ENCODE measurements at regions not wholly inside any gene's neighbourhood (a gene's known extent, or its start where the extent isn't known, plus 50 kb on each side); places are given as distances from the start of the nearest gene placed in this dataset.

- no peak for DNase-seq (ENCODE audit: low spot score)
- TF ChIP-seq, protein P1, sequence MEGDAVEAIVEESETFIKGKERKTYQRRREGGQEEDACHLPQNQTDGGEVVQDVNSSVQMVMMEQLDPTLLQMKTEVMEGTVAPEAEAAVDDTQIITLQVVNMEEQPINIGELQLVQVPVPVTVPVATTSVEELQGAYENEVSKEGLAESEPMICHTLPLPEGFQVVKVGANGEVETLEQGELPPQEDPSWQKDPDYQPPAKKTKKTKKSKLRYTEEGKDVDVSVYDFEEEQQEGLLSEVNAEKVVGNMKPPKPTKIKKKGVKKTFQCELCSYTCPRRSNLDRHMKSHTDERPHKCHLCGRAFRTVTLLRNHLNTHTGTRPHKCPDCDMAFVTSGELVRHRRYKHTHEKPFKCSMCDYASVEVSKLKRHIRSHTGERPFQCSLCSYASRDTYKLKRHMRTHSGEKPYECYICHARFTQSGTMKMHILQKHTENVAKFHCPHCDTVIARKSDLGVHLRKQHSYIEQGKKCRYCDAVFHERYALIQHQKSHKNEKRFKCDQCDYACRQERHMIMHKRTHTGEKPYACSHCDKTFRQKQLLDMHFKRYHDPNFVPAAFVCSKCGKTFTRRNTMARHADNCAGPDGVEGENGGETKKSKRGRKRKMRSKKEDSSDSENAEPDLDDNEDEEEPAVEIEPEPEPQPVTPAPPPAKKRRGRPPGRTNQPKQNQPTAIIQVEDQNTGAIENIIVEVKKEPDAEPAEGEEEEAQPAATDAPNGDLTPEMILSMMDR (IDR thresholded peaks at IDR 0.05; ENCODE audit: extremely low read depth, missing control alignments): no peak
These were observed 778.4 kb upstream of the FRG1 start for GRCh38 chr4:189162073-189162789.

- no peak for DNase-seq (ENCODE audit: low spot score)
- TF ChIP-seq, protein P1 (IDR thresholded peaks at IDR 0.05; ENCODE audit: extremely low read depth, missing control alignments): no peak
These were observed 777.8 kb upstream of the FRG1 start for GRCh38 chr4:189162888-189163287.

DNA sequence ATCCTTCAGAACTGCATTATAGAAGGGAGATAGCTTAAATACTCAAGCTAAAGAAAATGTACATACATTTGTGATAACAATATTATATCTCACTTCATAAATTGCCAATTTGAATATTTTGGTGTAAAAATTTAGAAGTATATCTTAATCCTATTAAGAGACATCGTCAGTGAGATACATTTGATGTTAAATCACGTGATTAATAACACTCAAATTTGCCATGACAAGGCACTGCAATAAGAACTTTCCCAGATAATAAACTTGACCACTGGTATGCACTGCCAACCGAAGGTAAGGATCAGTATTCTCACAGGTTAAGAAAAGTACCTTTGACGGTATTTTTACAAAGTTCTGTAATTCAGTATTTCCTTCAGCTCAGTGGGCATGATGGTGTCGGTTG is 764.7 kb upstream of the FRG1 start:
- no peak for DNase-seq (ENCODE audit: low spot score)

GRCh38 chr4:189177130-189177529 is 763.5 kb upstream of the FRG1 start:
- TF ChIP-seq, protein P1 (IDR thresholded peaks at IDR 0.05; ENCODE audit: extremely low read depth, missing control alignments): no peak
- no peak for DNase-seq (ENCODE audit: low spot score)

More for the DNA sequence above, 764.7 kb upstream of the FRG1 start:
- TF ChIP-seq, protein P1 (IDR thresholded peaks at IDR 0.05; ENCODE audit: extremely low read depth, missing control alignments): no peak

GRCh38 chr4:189178125-189178746 is 762.4 kb upstream of the FRG1 start:
- TF ChIP-seq, protein P1 (IDR thresholded peaks at IDR 0.05; ENCODE audit: extremely low read depth, missing control alignments): no peak
- DNase-seq (ENCODE audit: low spot score): no peak

DNA sequence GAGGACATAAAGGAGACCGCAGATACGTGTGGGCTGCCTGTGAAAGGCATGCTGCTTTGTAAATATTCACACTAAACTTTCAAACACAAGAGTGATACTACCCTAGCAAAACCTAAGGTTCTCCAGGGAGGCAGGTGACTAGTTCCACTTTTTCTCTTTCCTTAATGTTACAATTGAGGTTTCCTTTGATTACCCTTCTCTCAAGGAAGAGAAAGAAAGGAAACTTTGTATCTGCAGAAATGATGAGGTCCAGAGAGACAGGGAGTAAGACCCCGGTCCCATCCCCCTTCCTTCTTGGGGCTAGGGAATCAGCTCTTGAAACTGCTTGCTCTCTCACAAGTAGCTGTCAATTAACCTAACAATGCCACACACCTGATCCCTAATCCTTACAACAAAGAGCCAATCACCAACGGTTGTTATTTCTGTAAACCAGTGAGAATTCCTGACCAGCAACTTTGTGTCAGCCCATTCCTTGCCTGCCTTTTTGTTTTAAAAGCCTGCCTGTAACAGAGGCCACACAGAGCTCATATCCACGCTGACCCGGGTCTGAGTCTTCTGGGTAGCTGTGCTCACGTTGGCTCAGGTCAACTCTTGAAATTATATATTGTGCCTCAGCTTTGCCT is 754.8 kb upstream of the FRG1 start:
- no peak for DNase-seq (ENCODE audit: low spot score)
- TF ChIP-seq, protein P1 (IDR thresholded peaks at IDR 0.05; ENCODE audit: extremely low read depth, missing control alignments): no peak

DNA sequence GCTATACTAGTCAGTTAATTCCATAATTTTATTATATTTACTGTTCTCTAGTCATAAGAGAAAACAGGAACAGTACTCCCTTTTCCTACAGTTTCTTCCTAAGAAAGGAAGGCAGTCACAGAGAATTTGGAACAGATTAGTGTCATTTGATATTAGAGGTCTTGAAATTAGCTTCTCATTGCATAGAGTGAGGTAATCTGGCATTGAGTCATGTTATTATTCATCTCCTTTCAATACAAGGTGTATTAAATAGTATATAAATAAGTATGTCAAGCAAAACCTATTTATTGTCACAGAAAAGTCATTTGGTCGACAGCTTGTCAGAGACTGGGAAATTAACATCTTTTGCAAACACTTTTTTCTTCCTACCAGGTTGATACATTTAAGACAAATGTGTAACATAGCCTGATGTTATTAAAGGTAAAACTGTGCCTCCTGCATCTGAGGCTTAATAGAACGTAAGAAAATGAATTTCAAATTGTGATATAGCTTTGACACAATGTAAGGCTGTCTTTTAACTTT is 753.1 kb upstream of the FRG1 start:
- TF ChIP-seq, protein P1 (IDR thresholded peaks at IDR 0.05; ENCODE audit: extremely low read depth, missing control alignments): no peak
- DNase-seq (ENCODE audit: low spot score): no peak
